ENCODE measurements at regions not wholly inside any gene's neighbourhood (a gene's known extent, or its start where the extent isn't known, plus 50 kb on each side); places are given as distances from the start of the nearest gene placed in this dataset.

GRCh38 chr11:47906066-47906465, 57.9 kb upstream of the NUP160 start:
- Histone ChIP-seq H3K9ac (ENCODE audit: extremely low read depth, insufficient read length, low read length) (no peak overlapping the region), H3K9me3 (ENCODE audit: control insufficient read depth, low read depth, low read length) (no peaks in the 10 kb centered on the region), H3K14ac (ENCODE audit: insufficient read depth, low read length) (no peak overlapping the region), H3K4me1 (ENCODE audit: insufficient read depth, low read length) (no peaks in the 10 kb centered on the region), H3K27me3 (ENCODE audit: insufficient read depth, low read length) (no peaks in the 10 kb centered on the region), H2BK12ac (ENCODE audit: insufficient read length, low read depth, low read length) (no peak overlapping the region), H4K5ac (ENCODE audit: insufficient read length, low read depth, low read length) (no peak overlapping the region), H2BK5ac (ENCODE audit: insufficient read length, low read length) (no peak overlapping the region), H3K23ac (ENCODE audit: insufficient read length, low read depth, low read length) (no peak overlapping the region), H3K56ac (ENCODE audit: insufficient read length, low read depth, low read length) (no peak overlapping the region), H3K79me1 (ENCODE audit: insufficient read depth, low read depth, low read length, poor library complexity, severe bottlenecking) (no peaks in the 10 kb centered on the region), H4K8ac (replicated peaks; ENCODE audit: insufficient read length, low read depth, low read length) (no peak overlapping the region), H3K79me2 (ENCODE audit: insufficient read depth, low read length) (no peaks in the 10 kb centered on the region), H4K20me1 (ENCODE audit: control insufficient read depth, insufficient read depth, insufficient read length) (no peaks in the 10 kb centered on the region), H2AFZ (ENCODE audit: low read length) (no peak overlapping the region), H2BK15ac (ENCODE audit: low read depth, low read length) (no peak overlapping the region), H3K18ac (ENCODE audit: insufficient read length, low read depth, low read length) (no peak overlapping the region), H4K91ac (ENCODE audit: insufficient read length, low read depth, low read length) (no peak overlapping the region), H3K4ac (ENCODE audit: low read depth, low read length) (no peak overlapping the region), H2BK120ac (ENCODE audit: low read depth, low read length, poor library complexity, severe bottlenecking) (no peak overlapping the region), H2AK5ac (ENCODE audit: insufficient read length, low read length) (no peak overlapping the region), H3K4me2 (ENCODE audit: insufficient read depth, insufficient read length, low read length) (no peak overlapping the region), H3T11ph (ENCODE audit: low read length) (no peak overlapping the region), H3K23me2 (ENCODE audit: insufficient read length, low read depth, low read length, poor library complexity, severe bottlenecking) (no peaks in the 10 kb centered on the region), H3K27ac (ENCODE audit: insufficient read length, low read depth, low read length) (no peak overlapping the region), H2BK20ac (ENCODE audit: low read depth, low read length, poor library complexity, severe bottlenecking) (no peak overlapping the region)
- no peaks in the 10 kb centered on the region for H3K27me3 Mint-ChIP-seq (ENCODE audit: low read depth)
- no peak for TF ChIP-seq CTCF (conservative IDR thresholded peaks at IDR 0.05)
- no peak overlapping the region for H3K27ac Mint-ChIP-seq
- no peak for DNase-seq
- H3K4me1 Mint-ChIP-seq, result no peaks in the 10 kb centered on the region
- no CpG with 5 or more reads among the region's 6 CpGs for WGBS (ENCODE audit: extremely low coverage, insufficient read length, low lambda C conversion rate)
- no peaks in the 10 kb centered on the region for H3K36me3 Mint-ChIP-seq (ENCODE audit: insufficient read depth in 1 of 3, low read depth in 3 of 3)
- H3K9me3 Mint-ChIP-seq, result no peaks in the 10 kb centered on the region; a peak in 1 of 5 replicates
- no peak overlapping the region for H3K4me3 Mint-ChIP-seq

Measured in H9 (cell line).